ENCODE measurements at regions not wholly inside any gene's neighbourhood (a gene's known extent, or its start where the extent isn't known, plus 50 kb on each side); places are given as distances from the start of the nearest gene placed in this dataset.
"Not testable (repeated sequence)": the region's sequence is repeated elsewhere in the genome, so short reads cannot be mapped to it uniquely, and the experiment has no call there.

DNA sequence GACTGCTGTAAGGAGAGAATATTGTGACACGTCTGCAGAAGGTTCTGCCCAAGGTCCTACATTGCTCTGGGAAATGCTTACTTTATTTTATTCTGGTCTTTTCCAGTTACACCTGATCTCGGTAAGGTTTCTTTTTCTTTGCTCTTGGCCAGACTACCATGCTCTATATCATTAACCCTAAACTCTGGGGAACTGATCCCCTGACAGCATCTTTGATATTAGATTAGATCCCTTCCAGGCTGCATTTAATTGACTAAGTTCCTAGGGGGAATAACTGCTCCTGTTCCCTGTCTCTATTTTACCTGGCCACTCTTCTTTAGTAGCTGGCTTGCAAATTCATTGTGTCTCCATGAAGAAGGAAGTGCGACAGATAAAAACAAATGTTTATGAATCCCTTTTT is 243.5 kb downstream of the MAT2B start:
- Histone ChIP-seq H3K4me3 (no peak overlapping the region), H3K9me3 (no peaks in the 10 kb centered on the region), H3K27ac (no peak overlapping the region), H3K27me3 (no peaks in the 10 kb centered on the region), H3K4me1 (no peaks in the 10 kb centered on the region), H3K36me3 (no peaks in the 10 kb centered on the region)
- TF ChIP-seq, protein P1, sequence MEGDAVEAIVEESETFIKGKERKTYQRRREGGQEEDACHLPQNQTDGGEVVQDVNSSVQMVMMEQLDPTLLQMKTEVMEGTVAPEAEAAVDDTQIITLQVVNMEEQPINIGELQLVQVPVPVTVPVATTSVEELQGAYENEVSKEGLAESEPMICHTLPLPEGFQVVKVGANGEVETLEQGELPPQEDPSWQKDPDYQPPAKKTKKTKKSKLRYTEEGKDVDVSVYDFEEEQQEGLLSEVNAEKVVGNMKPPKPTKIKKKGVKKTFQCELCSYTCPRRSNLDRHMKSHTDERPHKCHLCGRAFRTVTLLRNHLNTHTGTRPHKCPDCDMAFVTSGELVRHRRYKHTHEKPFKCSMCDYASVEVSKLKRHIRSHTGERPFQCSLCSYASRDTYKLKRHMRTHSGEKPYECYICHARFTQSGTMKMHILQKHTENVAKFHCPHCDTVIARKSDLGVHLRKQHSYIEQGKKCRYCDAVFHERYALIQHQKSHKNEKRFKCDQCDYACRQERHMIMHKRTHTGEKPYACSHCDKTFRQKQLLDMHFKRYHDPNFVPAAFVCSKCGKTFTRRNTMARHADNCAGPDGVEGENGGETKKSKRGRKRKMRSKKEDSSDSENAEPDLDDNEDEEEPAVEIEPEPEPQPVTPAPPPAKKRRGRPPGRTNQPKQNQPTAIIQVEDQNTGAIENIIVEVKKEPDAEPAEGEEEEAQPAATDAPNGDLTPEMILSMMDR (IDR thresholded peaks at IDR 0.05), result no peak
- DNase-seq, result no peak
- intact Hi-C loops (cut with DNase I; ENCODE audit: low total_unique reads), result no loop called here

GRCh38 chr5:163750415-163750814 is 245.0 kb downstream of the MAT2B start:
- DNase-seq; H3K27me3 ChIP-seq; H3K36me3 ChIP-seq; H3K4me3 ChIP-seq; intact Hi-C loops (cut with DNase I; ENCODE audit: low total_unique reads); H3K27ac ChIP-seq; H3K4me1 ChIP-seq; H3K9me3 ChIP-seq: not testable (repeated sequence)

DNA sequence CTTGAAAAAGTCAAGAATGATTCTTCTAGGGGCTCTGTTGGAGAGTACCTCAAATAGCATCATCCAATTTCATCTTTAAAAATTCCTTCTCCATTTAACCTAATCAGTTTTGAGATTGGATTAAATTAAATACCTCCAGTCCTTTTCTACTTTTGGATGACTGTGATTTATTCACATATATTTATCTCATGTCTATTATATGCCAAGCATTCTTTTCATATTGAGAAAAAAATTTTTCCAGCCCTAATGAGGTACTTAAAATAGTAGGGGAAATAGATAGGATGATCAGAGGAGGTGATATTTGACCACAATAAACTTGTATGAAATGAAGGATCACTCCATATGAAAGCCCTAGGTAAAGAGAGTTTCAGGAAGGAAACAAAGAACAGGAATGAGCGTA is 250.1 kb downstream of the MAT2B start:
- H3K27ac ChIP-seq, result no peak overlapping the region
- DNase-seq, result no peak
- TF ChIP-seq, protein P1 (IDR thresholded peaks at IDR 0.05), result no peak
- no peaks in the 10 kb centered on the region for H3K9me3 ChIP-seq
- no peaks in the 10 kb centered on the region for H3K36me3 ChIP-seq
- H3K4me3 ChIP-seq, result no peak overlapping the region
- H3K27me3 ChIP-seq, result no peaks in the 10 kb centered on the region
- H3K4me1 ChIP-seq, result no peaks in the 10 kb centered on the region
- intact Hi-C loops (cut with DNase I; ENCODE audit: low total_unique reads), result no loop called here

- intact Hi-C loops (cut with DNase I; ENCODE audit: low total_unique reads), result no loop called here
- H3K4me1 ChIP-seq, result no peaks in the 10 kb centered on the region
- no peak overlapping the region for H3K27ac ChIP-seq
Observed at GRCh38 chr5:163756170-163756569, 250.8 kb downstream of the MAT2B start.

DNA sequence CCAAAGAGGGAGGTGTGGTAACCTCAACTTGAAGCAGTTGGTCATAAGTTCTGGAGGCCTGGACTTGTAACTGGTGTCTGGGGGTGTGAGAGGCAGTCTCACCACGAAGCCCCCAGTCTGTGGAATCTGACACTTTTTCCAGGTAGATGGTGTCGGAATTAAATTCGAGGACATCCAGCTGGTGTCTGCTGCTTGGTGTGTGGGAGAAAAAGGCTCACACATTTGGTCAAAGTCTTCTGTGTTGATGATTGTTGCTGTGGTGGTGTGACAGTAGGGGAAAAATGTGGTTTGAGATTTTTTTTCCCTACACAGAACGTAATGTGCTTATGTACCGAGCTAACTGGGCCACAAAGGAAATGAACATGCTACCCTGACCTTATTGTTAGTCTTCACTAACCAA is 251.9 kb downstream of the MAT2B start:
- Histone ChIP-seq H3K4me3 (no peak overlapping the region), H3K27ac (no peak overlapping the region), H3K9me3 (no peaks in the 10 kb centered on the region), H3K4me1 (no peaks in the 10 kb centered on the region), H3K27me3 (no peaks in the 10 kb centered on the region), H3K36me3 (no peaks in the 10 kb centered on the region)
- TF ChIP-seq, protein P1 (IDR thresholded peaks at IDR 0.05), result no peak
- DNase-seq, result no peak
- intact Hi-C loops (cut with DNase I; ENCODE audit: low total_unique reads), result no loop called here

More at GRCh38 chr5:163756170-163756569, 250.8 kb downstream of the MAT2B start:
- H3K36me3 ChIP-seq, result no peaks in the 10 kb centered on the region
- H3K9me3 ChIP-seq, result no peaks in the 10 kb centered on the region
- DNase-seq, result no peak
- no peaks in the 10 kb centered on the region for H3K27me3 ChIP-seq
- TF ChIP-seq, protein P1 (IDR thresholded peaks at IDR 0.05), result no peak
- no peak overlapping the region for H3K4me3 ChIP-seq

DNA sequence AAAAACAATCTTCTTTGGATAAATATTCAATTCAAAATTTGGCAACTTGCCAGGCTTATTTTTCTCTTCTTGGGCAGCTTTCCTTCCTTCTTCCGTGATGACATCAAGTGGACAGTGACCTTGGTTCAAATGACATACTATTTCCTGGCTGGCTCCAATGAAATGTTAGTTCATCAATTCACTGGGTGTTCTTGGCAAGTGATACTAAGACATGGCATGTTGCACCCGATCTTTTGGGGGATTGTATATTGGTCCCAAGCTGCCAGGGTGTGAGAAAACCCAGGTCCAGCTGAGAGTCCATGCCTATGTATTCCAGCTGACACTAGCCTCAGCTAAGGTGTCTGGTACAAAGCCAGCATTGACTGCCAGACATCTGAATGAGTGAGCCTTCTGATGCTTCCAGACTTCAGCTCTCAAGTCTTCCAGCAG is 252.9 kb downstream of the MAT2B start:
- H3K9me3 ChIP-seq, result no peaks in the 10 kb centered on the region
- H3K4me1 ChIP-seq, result no peaks in the 10 kb centered on the region
- no peaks in the 10 kb centered on the region for H3K27me3 ChIP-seq
- H3K27ac ChIP-seq, result no peak overlapping the region
- no peak overlapping the region for H3K4me3 ChIP-seq
- no peaks in the 10 kb centered on the region for H3K36me3 ChIP-seq
- intact Hi-C loops (cut with DNase I; ENCODE audit: low total_unique reads), result no loop called here
- no peak for DNase-seq
- TF ChIP-seq, protein P1 (IDR thresholded peaks at IDR 0.05), result no peak

All from tibial artery (tissue), 4 donors.